ENCODE measurements at regions not wholly inside any gene's neighbourhood (a gene's known extent, or its start where the extent isn't known, plus 50 kb on each side); places are given as distances from the start of the nearest gene placed in this dataset.

DNA sequence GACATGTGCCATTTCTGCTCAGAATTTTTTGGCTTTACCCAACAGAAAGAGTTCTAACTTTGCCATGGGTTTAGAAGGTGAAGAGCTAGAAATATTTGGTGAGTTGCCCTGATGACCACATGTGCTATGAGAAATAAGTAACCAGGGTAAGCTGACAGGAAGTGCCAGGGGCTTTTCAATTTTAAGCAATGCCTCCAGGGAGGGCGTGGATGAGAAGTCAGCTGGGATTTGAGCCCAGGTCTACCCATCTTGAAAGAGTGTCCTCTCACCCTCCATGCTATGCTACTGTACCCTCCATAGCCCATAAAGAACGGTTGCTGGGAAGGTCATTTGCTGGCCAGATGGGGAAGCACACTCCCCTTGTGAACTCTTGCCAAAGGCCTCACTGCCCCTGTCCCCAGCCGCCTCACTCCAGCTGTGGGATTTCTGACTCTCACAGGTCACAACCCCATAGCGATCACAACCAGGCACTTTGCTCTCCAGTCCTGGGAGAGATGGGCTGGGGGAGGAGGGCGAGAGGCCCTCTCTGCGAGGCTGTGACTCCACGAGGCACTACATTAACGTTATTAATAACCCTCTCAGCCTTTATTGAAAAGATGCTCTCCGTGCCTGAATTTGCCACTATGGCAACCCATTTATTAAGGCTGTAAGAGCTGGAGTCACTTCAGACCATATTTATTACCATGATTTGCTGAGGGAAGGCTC lies 291.1 kb downstream of the DHX35 start:
- Histone ChIP-seq H3K79me2 (ENCODE audit: control insufficient read depth, low read length) (no peaks in the 10 kb centered on the region), H3K4me2 (ENCODE audit: low read length) (no peak overlapping the region), H3K27me3 (ENCODE audit: control insufficient read depth, low read length) (peaks cover 5% of the 10 kb centered on the region; the same call in 1 of the 2 replicates), H3K27ac (ENCODE audit: low read depth, low read length) (no peak overlapping the region), H3F3A (ENCODE audit: control insufficient read depth, insufficient read depth) (no peaks in the 10 kb centered on the region), H3K4me3 (ENCODE audit: low read length) (no peak overlapping the region), H3K4me1 (ENCODE audit: control insufficient read depth, low read length) (no peaks in the 10 kb centered on the region), H3K36me3 (ENCODE audit: control insufficient read depth, low read length) (no peaks in the 10 kb centered on the region), H3K9me2 (replicated peaks; ENCODE audit: control insufficient read depth, low read length) (no peaks in the 10 kb centered on the region), H3K9me3 (ENCODE audit: control insufficient read depth, insufficient read depth, low read length) (no peaks in the 10 kb centered on the region), H4K20me1 (ENCODE audit: control insufficient read depth, insufficient read depth, low read depth, low read length) (no peaks in the 10 kb centered on the region)
- TF ChIP-seq, protein P1, sequence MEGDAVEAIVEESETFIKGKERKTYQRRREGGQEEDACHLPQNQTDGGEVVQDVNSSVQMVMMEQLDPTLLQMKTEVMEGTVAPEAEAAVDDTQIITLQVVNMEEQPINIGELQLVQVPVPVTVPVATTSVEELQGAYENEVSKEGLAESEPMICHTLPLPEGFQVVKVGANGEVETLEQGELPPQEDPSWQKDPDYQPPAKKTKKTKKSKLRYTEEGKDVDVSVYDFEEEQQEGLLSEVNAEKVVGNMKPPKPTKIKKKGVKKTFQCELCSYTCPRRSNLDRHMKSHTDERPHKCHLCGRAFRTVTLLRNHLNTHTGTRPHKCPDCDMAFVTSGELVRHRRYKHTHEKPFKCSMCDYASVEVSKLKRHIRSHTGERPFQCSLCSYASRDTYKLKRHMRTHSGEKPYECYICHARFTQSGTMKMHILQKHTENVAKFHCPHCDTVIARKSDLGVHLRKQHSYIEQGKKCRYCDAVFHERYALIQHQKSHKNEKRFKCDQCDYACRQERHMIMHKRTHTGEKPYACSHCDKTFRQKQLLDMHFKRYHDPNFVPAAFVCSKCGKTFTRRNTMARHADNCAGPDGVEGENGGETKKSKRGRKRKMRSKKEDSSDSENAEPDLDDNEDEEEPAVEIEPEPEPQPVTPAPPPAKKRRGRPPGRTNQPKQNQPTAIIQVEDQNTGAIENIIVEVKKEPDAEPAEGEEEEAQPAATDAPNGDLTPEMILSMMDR (IDR thresholded peaks at IDR 0.05; ENCODE audit: low read depth, low read length, poor library complexity, severe bottlenecking): no peak
- TF ChIP-seq EZH2phosphoT487 (IDR thresholded peaks at IDR 0.05; ENCODE audit: borderline replicate concordance, low read length): no peak

DNA sequence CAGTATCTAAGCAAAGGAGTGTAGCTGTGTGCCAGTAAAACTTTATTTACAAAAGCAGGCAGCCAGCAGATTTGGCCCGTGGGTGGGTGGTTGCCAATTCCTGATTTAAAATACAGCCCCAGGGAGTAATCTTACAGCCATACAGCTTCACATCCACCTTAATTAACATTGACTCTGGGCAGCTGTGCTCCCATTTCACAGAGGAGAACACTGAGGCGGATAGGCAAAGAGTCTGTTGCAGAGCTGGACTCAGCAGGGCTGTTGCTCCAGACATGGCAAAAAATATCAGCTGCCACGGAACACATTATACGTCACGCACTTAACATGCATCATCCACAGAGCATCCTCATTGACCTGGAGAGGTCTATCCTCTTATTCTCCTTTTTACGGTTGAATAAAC lies 289.9 kb downstream of the DHX35 start:
- H3K4me3 ChIP-seq (ENCODE audit: low read length): no peak overlapping the region
- H3K79me2 ChIP-seq (ENCODE audit: control insufficient read depth, low read length): no peaks in the 10 kb centered on the region
- H3K9me3 ChIP-seq (ENCODE audit: control insufficient read depth, insufficient read depth, low read length): no peaks in the 10 kb centered on the region
- no peaks in the 10 kb centered on the region for H3K36me3 ChIP-seq (ENCODE audit: control insufficient read depth, low read length)
- H3K9me2 ChIP-seq (replicated peaks; ENCODE audit: control insufficient read depth, low read length): no peaks in the 10 kb centered on the region
- no peak for TF ChIP-seq EZH2phosphoT487 (IDR thresholded peaks at IDR 0.05; ENCODE audit: borderline replicate concordance, low read length)
- TF ChIP-seq, protein P1 (IDR thresholded peaks at IDR 0.05; ENCODE audit: low read depth, low read length, poor library complexity, severe bottlenecking): no peak
- no peak overlapping the region for H3K27ac ChIP-seq (ENCODE audit: low read depth, low read length)
- no peaks in the 10 kb centered on the region for H3K4me1 ChIP-seq (ENCODE audit: control insufficient read depth, low read length)
- H3F3A ChIP-seq (ENCODE audit: control insufficient read depth, insufficient read depth): no peaks in the 10 kb centered on the region
- no peaks in the 10 kb centered on the region for H4K20me1 ChIP-seq (ENCODE audit: control insufficient read depth, insufficient read depth, low read depth, low read length)
- H3K4me2 ChIP-seq (ENCODE audit: low read length): no peak overlapping the region
- peaks cover 5% of the 10 kb centered on the region; the same call in 1 of the 2 replicates for H3K27me3 ChIP-seq (ENCODE audit: control insufficient read depth, low read length)

DNA sequence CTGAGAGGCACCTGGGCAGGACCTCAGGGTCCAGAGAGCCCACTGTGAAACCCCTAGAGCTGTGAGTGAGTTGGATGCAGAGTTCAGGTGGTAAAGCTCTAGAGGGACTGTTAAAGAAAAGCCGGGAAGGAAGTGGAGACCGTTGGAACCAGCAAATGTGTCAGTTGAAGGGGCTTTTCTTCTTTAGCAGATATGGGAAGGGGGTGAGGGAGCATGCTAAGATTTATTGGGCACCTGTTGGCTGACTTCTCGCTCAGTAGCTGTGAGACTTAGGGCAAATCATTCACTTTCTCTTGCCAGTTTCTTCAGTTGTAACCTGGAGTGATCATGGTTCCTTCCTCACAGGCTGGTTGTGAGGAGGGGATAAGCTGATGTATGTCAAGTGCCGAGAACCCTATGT lies 287.7 kb downstream of the DHX35 start:
- H3K4me3 ChIP-seq (ENCODE audit: low read length): no peak overlapping the region
- no peaks in the 10 kb centered on the region for H3K4me1 ChIP-seq (ENCODE audit: control insufficient read depth, low read length)
- H3K4me2 ChIP-seq (ENCODE audit: low read length): no peak overlapping the region
- H3K27ac ChIP-seq (ENCODE audit: low read depth, low read length): no peak overlapping the region
- no peaks in the 10 kb centered on the region for H3K79me2 ChIP-seq (ENCODE audit: control insufficient read depth, low read length)
- no peaks in the 10 kb centered on the region for H3K9me3 ChIP-seq (ENCODE audit: control insufficient read depth, insufficient read depth, low read length)
- H3K27me3 ChIP-seq (ENCODE audit: control insufficient read depth, low read length): peaks cover 5% of the 10 kb centered on the region; the same call in 1 of the 2 replicates
- H3K36me3 ChIP-seq (ENCODE audit: control insufficient read depth, low read length): no peaks in the 10 kb centered on the region
- no peaks in the 10 kb centered on the region for H3K9me2 ChIP-seq (replicated peaks; ENCODE audit: control insufficient read depth, low read length)
- no peaks in the 10 kb centered on the region for H3F3A ChIP-seq (ENCODE audit: control insufficient read depth, insufficient read depth)
- no peaks in the 10 kb centered on the region for H4K20me1 ChIP-seq (ENCODE audit: control insufficient read depth, insufficient read depth, low read depth, low read length)
- no peak for TF ChIP-seq EZH2phosphoT487 (IDR thresholded peaks at IDR 0.05; ENCODE audit: borderline replicate concordance, low read length)
- TF ChIP-seq, protein P1 (IDR thresholded peaks at IDR 0.05; ENCODE audit: low read depth, low read length, poor library complexity, severe bottlenecking): no peak

All from DOHH2 (cell line).